Dermis microvascular lymphatic vessel endothelial cell (primary cell): ENCODE measurements at regions not wholly inside any gene's neighbourhood (a gene's known extent, or its start where the extent isn't known, plus 50 kb on each side); places are given as distances from the start of the nearest gene placed in this dataset.
"Not testable (repeated sequence)": the region's sequence is repeated elsewhere in the genome, so short reads cannot be mapped to it uniquely, and the experiment has no call there.

Source experiments
- DNase-seq, 2 donors: peaks; one replicate each; pipeline versions ENCODE4 v3.0.0 to v3.0.0-alpha.2; 2010; ENCODE audit warnings: low read depth in 2 of 2

- DNase-seq: no peak
These were observed 284.0 kb upstream of the DEPDC1 start for GRCh38 chr1:68780919-68781318.

GRCh38 chr1:68782890-68783289, 286.0 kb upstream of the DEPDC1 start:
- DNase-seq: no peak

- no peak for DNase-seq
These were observed 288.4 kb upstream of the DEPDC1 start for GRCh38 chr1:68785328-68785727.

GRCh38 chr1:68788762-68789161, 291.9 kb upstream of the DEPDC1 start:
- no peak for DNase-seq

- DNase-seq: no peak
These were observed 294.9 kb upstream of the DEPDC1 start for GRCh38 chr1:68791800-68792199.

- no peak for DNase-seq
These were observed 299.1 kb upstream of the DEPDC1 start for GRCh38 chr1:68795956-68796355.

- no peak for DNase-seq
These were observed 300.0 kb upstream of the DEPDC1 start for GRCh38 chr1:68796888-68797287.

GRCh38 chr1:68798071-68798470, 301.2 kb upstream of the DEPDC1 start:
- no peak for DNase-seq

- no peak for DNase-seq
These were observed 302.2 kb upstream of the DEPDC1 start for GRCh38 chr1:68799096-68799495.

- no peak for DNase-seq
These were observed 303.3 kb upstream of the DEPDC1 start for GRCh38 chr1:68800182-68800581.

GRCh38 chr1:68801440-68801839, 304.6 kb upstream of the DEPDC1 start:
- DNase-seq: no peak

GRCh38 chr1:68805097-68805641, 308.3 kb upstream of the DEPDC1 start:
- no peak for DNase-seq

GRCh38 chr1:68808351-68808750, 311.5 kb upstream of the DEPDC1 start:
- no peak for DNase-seq

GRCh38 chr1:68811806-68812205, 314.9 kb upstream of the DEPDC1 start:
- no peak for DNase-seq

- DNase-seq: no peak
These were observed 315.5 kb upstream of the DEPDC1 start for GRCh38 chr1:68812333-68812732.

- no peak for DNase-seq
These were observed 317.2 kb upstream of the DEPDC1 start for GRCh38 chr1:68814067-68814466.

GRCh38 chr1:68815632-68816031, 318.8 kb upstream of the DEPDC1 start:
- no peak for DNase-seq

- not testable (repeated sequence) for DNase-seq
These were observed 320.8 kb upstream of the DEPDC1 start for GRCh38 chr1:68817505-68818210.

GRCh38 chr1:68819190-68819829, 322.4 kb upstream of the DEPDC1 start:
- DNase-seq: no peak

- no peak for DNase-seq
These were observed 323.3 kb upstream of the DEPDC1 start for GRCh38 chr1:68820151-68820550.

- no peak for DNase-seq
These were observed 330.0 kb upstream of the DEPDC1 start for GRCh38 chr1:68826836-68827235.

- no peak for DNase-seq
These were observed 330.4 kb upstream of the DEPDC1 start for GRCh38 chr1:68827261-68827660.

GRCh38 chr1:68828013-68828412, 331.1 kb upstream of the DEPDC1 start:
- DNase-seq: no peak
